ENCODE measurements at regions not wholly inside any gene's neighbourhood (a gene's known extent, or its start where the extent isn't known, plus 50 kb on each side); places are given as distances from the start of the nearest gene placed in this dataset.

- TF ChIP-seq, protein P1, sequence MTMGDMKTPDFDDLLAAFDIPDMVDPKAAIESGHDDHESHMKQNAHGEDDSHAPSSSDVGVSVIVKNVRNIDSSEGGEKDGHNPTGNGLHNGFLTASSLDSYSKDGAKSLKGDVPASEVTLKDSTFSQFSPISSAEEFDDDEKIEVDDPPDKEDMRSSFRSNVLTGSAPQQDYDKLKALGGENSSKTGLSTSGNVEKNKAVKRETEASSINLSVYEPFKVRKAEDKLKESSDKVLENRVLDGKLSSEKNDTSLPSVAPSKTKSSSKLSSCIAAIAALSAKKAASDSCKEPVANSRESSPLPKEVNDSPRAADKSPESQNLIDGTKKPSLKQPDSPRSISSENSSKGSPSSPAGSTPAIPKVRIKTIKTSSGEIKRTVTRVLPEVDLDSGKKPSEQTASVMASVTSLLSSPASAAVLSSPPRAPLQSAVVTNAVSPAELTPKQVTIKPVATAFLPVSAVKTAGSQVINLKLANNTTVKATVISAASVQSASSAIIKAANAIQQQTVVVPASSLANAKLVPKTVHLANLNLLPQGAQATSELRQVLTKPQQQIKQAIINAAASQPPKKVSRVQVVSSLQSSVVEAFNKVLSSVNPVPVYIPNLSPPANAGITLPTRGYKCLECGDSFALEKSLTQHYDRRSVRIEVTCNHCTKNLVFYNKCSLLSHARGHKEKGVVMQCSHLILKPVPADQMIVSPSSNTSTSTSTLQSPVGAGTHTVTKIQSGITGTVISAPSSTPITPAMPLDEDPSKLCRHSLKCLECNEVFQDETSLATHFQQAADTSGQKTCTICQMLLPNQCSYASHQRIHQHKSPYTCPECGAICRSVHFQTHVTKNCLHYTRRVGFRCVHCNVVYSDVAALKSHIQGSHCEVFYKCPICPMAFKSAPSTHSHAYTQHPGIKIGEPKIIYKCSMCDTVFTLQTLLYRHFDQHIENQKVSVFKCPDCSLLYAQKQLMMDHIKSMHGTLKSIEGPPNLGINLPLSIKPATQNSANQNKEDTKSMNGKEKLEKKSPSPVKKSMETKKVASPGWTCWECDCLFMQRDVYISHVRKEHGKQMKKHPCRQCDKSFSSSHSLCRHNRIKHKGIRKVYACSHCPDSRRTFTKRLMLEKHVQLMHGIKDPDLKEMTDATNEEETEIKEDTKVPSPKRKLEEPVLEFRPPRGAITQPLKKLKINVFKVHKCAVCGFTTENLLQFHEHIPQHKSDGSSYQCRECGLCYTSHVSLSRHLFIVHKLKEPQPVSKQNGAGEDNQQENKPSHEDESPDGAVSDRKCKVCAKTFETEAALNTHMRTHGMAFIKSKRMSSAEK (CRISPR knock-in tag; IDR thresholded peaks at IDR 0.05; ENCODE audit: borderline replicate concordance): no peak
- TF ChIP-seq ZNF232 (CRISPR knock-in tag; IDR thresholded peaks at IDR 0.05) (no peak), ZNF281 (CRISPR knock-in tag; IDR thresholded peaks at IDR 0.05) (no peak), SOX15 (CRISPR knock-in tag; IDR thresholded peaks at IDR 0.05) (no peak), NR3C1 (CRISPR knock-in tag; conservative IDR thresholded peaks at IDR 0.05; ENCODE audit: low read depth) (no peak), SP1 (CRISPR knock-in tag; conservative IDR thresholded peaks at IDR 0.05) (no peak), RELA (CRISPR knock-in tag; IDR thresholded peaks at IDR 0.05; ENCODE audit: borderline replicate concordance) (no peak), CTCF (IDR thresholded peaks at IDR 0.05) (no peak), GABPB1 (CRISPR knock-in tag; IDR thresholded peaks at IDR 0.05) (no peak), ESRRA (CRISPR knock-in tag; IDR thresholded peaks at IDR 0.05; ENCODE audit: borderline replicate concordance) (no peak), TP53 (CRISPR knock-in tag; IDR thresholded peaks at IDR 0.05) (no peak)
- TF ChIP-seq, protein P2, sequence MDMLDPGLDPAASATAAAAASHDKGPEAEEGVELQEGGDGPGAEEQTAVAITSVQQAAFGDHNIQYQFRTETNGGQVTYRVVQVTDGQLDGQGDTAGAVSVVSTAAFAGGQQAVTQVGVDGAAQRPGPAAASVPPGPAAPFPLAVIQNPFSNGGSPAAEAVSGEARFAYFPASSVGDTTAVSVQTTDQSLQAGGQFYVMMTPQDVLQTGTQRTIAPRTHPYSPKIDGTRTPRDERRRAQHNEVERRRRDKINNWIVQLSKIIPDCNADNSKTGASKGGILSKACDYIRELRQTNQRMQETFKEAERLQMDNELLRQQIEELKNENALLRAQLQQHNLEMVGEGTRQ (CRISPR knock-in tag; IDR thresholded peaks at IDR 0.05): no peak
- TF ChIP-seq, protein P3, sequence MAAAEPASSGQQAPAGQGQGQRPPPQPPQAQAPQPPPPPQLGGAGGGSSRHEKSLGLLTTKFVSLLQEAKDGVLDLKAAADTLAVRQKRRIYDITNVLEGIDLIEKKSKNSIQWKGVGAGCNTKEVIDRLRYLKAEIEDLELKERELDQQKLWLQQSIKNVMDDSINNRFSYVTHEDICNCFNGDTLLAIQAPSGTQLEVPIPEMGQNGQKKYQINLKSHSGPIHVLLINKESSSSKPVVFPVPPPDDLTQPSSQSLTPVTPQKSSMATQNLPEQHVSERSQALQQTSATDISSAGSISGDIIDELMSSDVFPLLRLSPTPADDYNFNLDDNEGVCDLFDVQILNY (CRISPR knock-in tag; IDR thresholded peaks at IDR 0.05): no peak
These were observed 115.4 kb upstream of the PTPRG start for GRCh38 chr3:61445924-61446323.
